HEK293 (cell line): ENCODE measurements at regions not wholly inside any gene's neighbourhood (a gene's known extent, or its start where the extent isn't known, plus 50 kb on each side); places are given as distances from the start of the nearest gene placed in this dataset.

ENCODE experiments used
- CTCF ChIP-seq: fragments of 450-650 bp; formaldehyde crosslinking; IDR thresholded peaks from 2 replicates; pipeline ENCODE4 v1.5.1; 2016; ENCODE audit warnings: missing biosample characterization, missing genetic modification characterization
- MEIS1 ChIP-seq: sonication (generic); formaldehyde crosslinking; IDR thresholded peaks from 2 replicates; pipeline ENCODE4 v1.8.1; 2022; ENCODE audit warnings: missing genetic modification reagents, mild to moderate bottlenecking, borderline replicate concordance
- YY2 ChIP-seq: fragments of 450-650 bp; formaldehyde crosslinking; IDR thresholded peaks from 2 replicates; pipeline ENCODE4 v1.5.1; 2016; ENCODE audit warnings: missing biosample characterization, missing genetic modification characterization
- ZBTB1 ChIP-seq: fragments of 450-650 bp; formaldehyde crosslinking; IDR thresholded peaks from 2 replicates; pipeline ENCODE4 v1.5.1; 2016; ENCODE audit warnings: missing biosample characterization, missing genetic modification characterization
- ZNF423 ChIP-seq: fragments of 450-650 bp; formaldehyde crosslinking; IDR thresholded peaks from 2 replicates; pipeline ENCODE4 v1.5.1; 2016; ENCODE audit warnings: missing biosample characterization, missing genetic modification characterization
- ZNF692 ChIP-seq: fragments of 450-650 bp; formaldehyde crosslinking; IDR thresholded peaks from 2 replicates; pipeline ENCODE4 v1.5.1; 2016; ENCODE audit warnings: missing biosample characterization, missing genetic modification characterization

GRCh38 chr6:86706449-86706848 lies 230.9 kb upstream of the HTR1E start:
- TF ChIP-seq ZBTB1 (tag by site-specific recombination) (no peak), YY2 (tag by site-specific recombination) (no peak), MEIS1 (CRISPR knock-in tag) (no peak), ZNF692 (no peak), CTCF (tag by site-specific recombination) (no peak), ZNF423 (tag by site-specific recombination) (no peak)
